NCI-H146 treated with DMSO at 0.1 percent for 48 hours (cell line): ENCODE measurements at regions not wholly inside any gene's neighbourhood (a gene's known extent, or its start where the extent isn't known, plus 50 kb on each side); places are given as distances from the start of the nearest gene placed in this dataset.

ENCODE experiments used
- DNase-seq: peaks from one replicate; lab custom pipeline; 2025; ENCODE audit not compliant: unreplicated experiment; lab: John Stamatoyannopoulos, UW

DNA sequence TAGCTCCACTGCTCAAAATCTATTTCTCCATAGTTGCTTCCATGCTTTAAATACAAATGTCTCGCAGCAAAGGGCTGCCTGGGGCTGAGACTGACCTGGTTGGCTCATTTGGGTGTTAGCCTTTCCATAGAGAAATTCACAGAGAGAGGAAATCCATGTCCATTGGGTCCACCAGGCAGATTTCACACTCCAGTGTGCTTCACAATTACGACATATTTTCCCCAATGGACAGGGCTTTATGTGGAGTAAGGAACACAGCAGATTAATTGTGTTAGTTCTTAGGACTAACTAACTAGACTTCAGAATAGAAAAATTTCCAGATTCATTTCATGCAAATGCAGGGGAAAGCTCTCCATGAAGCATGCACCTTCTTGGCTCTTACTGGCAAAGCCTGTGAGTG, 180.7 kb downstream of the FBXO15 start:
- no peak for DNase-seq

DNA sequence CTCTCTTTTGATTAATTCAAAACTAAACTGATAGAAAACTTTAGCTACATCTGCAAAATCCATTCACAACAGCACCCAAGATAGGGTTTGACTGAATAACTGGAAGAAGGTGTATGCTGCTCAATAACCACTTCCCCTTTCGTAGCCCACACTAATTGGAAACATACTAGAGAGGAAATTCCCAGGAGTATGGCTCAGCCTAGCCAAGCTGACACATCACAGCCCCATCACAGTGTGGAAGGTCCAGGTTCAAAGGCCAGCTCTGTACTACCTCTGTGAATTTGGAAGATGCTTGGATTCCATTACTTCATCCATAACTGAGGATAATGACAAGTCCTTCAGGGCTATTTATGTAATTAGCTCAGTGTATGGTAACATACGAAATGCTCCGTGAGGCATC, 185.4 kb downstream of the FBXO15 start:
- DNase-seq = no peak

GRCh38 chr18:73961804-73962203, 185.8 kb downstream of the FBXO15 start:
- no peak for DNase-seq

DNA sequence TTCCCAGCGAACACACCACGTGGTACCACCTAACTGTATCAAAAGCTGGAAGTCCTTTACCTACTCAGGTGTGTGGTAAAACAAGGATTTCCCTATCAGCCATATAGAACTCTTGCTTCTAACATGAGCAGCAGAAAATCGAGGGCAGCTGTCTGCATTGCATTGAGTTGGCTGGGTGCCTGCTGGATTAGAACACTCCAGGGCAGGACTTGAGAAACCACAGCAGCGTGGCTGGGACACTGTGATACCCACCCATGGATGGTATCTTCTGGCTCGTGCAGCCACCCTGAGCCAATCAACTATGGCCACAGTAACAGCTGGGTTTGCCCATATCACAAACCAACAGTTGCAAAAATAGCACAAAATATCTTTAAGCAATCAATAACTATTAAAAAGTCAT, 188.3 kb downstream of the FBXO15 start:
- no peak for DNase-seq

DNA sequence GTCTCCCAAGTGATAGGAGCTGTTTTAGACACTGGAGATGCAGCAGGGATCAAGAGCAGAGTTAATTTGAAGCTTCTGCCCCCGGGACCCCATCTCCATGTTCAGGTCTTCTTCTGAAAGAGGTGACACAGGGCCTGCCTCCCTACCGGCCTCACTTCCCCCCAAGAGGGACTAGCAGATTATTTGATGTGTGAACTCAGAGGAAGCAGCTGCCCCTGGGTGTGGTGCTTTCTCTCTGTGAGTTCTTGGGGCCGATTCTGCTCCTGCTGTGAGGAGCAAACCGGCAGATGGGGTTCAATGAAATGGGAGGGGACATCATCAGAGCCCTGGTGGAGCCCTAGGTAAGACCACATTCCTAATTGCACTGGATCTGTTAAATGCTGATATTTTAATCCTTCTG, 193.4 kb downstream of the FBXO15 start:
- no peak for DNase-seq

- DNase-seq = no peak
These were observed 195.2 kb downstream of the FBXO15 start for GRCh38 chr18:73952296-73952946.

DNA sequence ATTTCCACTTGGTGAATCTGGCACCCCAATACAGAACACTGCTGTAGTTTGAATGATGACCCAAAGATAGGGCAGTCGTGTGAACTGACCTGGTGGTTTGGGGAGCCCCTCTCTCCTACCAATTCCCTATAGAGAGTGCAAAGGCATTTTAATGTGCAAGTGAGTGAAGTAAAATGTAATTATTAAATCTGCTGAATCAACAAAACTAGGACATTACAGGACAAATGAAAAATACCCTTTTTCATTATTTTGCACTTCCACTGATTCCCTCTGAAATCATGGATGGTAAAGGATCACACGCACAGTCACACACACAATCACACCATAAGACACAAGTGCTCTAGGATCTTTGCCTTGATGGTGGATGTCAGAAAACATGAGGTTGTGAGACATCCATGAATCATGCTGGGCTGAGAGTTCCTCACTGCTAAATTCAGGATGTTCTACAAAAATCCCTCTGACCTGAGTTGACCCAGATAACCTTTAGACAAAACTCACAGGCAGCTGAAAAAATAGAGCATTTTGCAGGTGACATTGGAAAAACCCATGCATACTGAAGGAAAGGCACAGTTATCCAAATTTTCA, 197.4 kb downstream of the FBXO15 start:
- no peak for DNase-seq

GRCh38 chr18:73948497-73948896, 199.1 kb downstream of the FBXO15 start:
- DNase-seq = no peak

DNA sequence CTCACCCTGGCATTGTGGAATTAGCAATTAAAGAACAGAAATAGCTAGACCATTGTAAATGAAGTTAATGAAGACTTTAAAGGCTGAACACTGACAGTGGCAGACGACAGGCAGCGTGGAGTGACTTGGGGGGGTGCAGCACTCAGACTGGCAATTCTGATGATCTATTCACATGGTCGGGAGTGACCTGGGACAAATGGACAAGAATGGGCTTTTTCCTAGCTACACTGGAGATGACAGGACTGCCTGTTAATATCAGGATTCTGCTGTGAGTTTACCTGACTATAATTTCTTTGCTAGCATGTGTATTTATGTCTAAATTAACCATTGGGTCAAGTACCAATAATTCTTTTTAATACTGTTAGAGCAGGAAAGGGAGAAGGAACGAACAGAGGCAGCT, 199.6 kb downstream of the FBXO15 start:
- no peak for DNase-seq

GRCh38 chr18:73947180-73947921, 200.3 kb downstream of the FBXO15 start:
- no peak for DNase-seq

DNA sequence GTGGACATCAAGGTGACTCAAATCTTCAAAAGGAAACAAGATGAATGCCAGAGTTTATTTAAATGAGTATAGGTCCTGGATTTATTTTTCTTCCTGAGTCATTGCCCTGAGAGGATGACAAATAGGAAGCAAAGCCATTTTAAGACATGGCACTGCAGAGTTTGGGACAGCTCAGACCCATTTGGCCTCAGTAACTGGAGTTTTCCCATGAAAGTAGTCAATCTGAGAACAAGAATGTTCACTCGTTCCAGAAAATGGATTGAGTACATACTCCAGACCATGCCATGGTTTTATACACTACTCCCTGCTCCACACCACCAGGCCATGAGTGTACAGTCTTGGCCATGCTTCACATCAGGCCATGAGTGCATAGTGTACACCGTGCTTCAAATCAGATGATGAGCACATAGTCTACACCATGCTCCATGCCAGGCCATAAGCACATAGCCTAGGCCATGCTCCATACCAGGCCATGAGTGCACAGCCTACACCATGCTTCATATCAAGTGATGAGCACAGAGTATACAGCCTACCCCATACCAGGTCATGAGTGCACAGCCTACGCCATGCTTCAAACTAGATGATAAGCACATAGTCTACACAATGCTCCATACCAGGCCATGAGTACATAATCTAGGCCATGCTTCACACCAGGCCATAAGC, 202.4 kb downstream of the FBXO15 start:
- no peak for DNase-seq

- no peak for DNase-seq
These were observed 202.9 kb downstream of the FBXO15 start for GRCh38 chr18:73944715-73945114.

DNA sequence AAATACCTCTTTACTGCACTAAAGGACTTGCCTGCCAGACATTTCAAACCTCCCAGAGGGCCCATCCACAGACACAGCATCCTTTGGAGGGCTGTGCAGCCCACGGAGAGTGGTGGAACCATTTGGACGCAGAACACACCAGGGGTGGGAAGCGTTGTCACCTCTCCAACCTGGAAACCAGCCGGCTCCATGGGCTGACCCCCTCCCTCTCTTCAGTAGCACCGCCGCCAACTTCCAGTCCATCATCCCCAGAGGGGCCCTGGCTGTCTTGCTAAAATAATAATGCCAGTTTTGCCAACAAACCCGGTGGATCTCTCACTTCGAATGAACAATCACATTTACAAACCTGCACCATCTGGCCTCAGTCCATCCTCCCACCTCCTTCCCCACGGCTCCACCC, 203.9 kb downstream of the FBXO15 start:
- DNase-seq = no peak

DNA sequence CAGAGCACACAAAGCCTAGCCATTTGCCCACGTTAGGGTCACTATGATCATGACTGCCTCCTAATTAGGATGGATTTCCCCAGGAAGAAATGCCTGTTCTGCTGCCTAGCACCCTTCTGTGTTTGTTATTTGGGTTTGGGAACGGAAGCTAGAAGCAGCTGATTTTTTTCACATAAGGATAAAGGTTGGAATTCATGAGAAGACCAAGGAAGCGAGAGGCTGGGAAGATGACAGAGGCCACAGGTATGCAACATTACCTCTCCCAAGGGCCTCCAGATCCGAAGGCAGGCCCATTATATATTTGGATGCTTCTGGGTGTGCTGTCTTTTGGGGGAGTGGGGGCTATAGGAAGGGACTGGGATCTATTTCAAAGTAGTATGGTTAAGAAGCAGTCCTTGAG, 204.7 kb downstream of the FBXO15 start:
- no peak for DNase-seq

GRCh38 chr18:73942081-73942625, 205.5 kb downstream of the FBXO15 start:
- peak; percentile 73 for DNase-seq

DNA sequence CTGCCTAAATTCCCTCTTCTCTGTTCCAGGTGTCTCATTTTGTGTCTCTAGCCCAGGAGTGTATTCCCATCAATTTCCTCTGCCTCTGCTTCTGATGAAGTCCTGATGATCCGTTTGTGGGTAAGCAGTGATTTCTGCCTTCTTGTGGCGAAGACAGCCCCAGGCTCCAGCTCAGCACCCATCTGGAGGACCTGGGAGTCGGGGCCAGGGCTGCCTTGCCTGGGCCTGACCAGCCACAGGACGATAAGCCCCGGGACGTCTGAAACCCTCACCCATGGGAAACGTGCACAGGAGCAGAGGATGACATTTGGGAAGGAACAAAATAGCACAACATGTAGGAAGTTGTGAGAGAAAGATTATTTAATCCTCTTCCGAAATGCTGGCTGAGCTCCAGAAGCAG, 206.9 kb downstream of the FBXO15 start:
- DNase-seq = no peak

DNA sequence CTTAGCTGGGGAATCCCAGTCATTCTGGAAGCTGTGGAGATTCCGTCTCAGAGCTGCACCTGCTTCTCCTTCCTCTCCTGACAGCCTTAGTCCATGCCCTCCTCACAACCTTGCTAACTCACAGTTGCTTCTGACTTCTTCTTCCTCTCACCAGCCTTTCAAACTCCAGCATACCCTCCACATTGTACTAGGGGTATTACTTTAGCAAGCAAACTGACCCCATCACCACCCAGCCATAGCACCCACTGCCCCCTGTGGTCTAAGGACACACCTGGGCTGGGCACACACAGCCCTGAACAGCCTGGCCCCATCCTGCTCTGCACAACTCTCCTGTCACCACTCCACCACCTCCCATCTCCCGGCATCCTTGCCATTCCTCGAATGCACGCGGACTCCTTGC, 208.2 kb downstream of the FBXO15 start:
- DNase-seq = no peak

- DNase-seq = no peak
These were observed 213.9 kb downstream of the FBXO15 start for GRCh38 chr18:73933685-73934084.

- no peak for DNase-seq
These were observed 214.7 kb downstream of the FBXO15 start for GRCh38 chr18:73932976-73933375.

GRCh38 chr18:73927496-73927895, 220.1 kb downstream of the FBXO15 start:
- no peak for DNase-seq

- no peak for DNase-seq
These were observed 222.8 kb downstream of the FBXO15 start for GRCh38 chr18:73924836-73925235.

DNA sequence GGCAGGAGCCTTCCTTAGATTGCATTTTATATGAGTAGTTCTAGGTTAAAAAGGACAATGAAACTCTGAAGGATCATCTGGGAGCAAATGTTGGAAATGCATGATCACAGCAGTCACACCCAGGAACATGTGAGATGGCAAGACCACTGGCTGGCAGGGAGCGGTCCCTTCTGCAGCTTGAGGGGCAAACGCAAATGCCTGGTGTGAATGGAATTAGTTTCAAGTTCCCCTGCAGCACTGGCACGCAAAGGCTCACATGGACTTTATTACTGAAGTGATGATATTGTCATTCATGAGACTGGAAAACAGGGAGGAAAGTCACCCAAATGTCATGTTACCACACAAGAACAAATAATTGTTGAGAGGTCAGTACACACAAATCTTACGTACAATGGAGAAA, 223.3 kb downstream of the FBXO15 start:
- DNase-seq = no peak
